T47D (cell line): ENCODE measurements at regions not wholly inside any gene's neighbourhood (a gene's known extent, or its start where the extent isn't known, plus 50 kb on each side); places are given as distances from the start of the nearest gene placed in this dataset.
"Not testable (repeated sequence)": the region's sequence is repeated elsewhere in the genome, so short reads cannot be mapped to it uniquely, and the experiment has no call there.

ENCODE experiments used
- DNase-seq, 2 experiments: peaks; one replicate each; pipeline versions ENCODE4 v3.0.0 to v3.0.0-alpha.2; 2011 to 2012; ENCODE audit warnings: low read depth in 1 of 2, low spot score in 1 of 2
- JUND ChIP-seq: IDR thresholded peaks from 2 replicates; pipeline ENCODE4 v1.6.1; 2012; ENCODE audit warnings: low read depth
- in situ Hi-C: cut with HindIII; loops from 2 replicates; pipeline ENCODE4 v1.10.0; 2016; ENCODE audit warnings: low sequenced_read_pairs, low pct_unique_long_range_greater_than_20kb

DNA sequence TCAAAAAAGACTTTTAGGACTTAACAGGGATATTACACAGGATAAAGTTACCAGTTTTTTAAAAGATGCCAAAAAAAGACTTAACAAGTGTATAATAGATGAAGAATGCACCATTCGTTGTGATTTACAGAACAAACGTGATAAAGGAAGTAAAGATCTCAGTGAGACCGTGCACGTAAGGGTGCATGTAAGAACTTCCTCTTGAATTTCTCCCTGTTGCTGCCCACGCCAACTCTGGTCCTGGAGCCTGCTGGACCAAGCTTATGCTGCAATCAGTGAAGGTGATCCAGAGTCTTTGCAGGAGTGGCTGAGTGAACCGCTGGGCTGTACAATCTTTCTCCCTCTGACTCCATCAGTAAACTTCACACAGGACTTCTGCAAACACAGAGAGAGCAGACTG is 593.7 kb downstream of the TMEM121 start:
- DNase-seq, result no peak
- in situ Hi-C loops, result no loop called here
- TF ChIP-seq JUND, result no peak

DNA sequence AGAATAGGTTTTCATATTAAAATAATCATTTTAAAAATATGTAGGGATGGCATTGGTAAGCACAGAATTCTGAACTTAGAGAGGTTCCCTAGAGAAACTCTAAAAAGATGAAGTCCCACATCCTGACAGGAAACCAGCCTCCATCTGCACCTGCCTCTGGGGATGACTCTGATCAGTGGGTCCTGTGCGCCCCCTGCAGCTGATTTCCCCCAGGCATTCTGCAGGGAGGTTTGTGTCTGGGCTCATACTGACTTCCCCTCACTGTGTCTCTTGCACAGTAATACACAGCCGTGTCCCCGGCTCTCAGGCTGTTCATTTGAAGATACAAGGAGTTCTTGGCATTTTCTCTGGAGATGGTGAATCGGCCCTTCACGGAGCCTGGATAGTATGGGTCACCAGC is 602.9 kb downstream of the TMEM121 start:
- in situ Hi-C loops, result no loop called here
- no peak for DNase-seq
- no peak for TF ChIP-seq JUND

DNA sequence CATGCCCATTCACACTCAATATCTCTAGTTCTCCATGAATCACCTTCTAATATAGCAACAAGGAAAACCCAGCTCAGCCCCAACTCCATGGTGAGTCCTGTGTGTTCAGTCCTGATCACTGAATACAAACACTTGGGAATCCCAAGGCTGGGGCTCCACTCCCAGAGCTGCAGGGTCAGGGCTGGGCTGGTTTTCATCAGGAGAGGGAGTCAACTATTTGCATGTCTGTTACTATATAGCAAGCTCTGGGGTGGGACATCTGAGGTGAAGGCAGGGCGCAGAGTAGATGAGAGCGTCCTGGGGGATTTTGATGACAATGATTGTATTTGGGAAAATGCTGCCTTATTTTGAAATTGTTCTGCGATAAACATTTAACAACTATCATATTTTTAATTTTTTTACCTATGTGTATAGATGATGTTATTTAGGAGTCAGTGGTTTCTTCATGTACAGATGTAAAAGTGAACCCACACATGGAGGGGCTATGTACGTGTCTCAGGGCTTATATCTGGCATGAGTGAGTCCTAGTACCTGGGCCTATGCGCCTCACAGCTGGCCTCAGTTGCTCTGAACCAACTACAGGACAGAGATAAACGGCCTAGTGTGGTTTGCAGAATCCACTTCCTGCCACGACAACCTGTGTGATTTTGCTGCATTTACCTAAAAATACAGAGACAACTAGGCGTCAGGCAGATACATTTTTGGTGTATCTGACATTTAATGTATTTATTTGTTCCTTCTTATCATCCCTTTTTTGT is 603.7 kb downstream of the TMEM121 start:
- in situ Hi-C loops, result not testable (repeated sequence)

DNA sequence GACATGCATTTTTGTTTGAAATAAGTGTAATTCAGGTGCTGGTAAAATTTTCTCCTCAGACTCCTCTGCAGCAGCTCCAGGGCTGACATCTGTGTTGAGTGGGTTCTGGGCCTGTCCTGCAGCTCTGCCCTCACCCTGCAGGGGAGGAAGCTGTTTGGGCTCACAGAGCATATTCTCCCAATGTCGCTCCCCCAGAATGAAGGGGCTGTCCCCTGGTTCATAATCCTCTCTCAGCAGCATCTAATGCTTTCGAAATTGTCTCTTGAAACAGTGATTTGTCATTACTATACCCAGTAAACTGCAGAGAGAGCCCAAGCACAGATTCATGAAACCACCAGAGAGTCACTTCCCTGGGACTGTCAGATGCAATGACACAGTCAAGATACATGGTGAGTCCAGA is 606.7 kb downstream of the TMEM121 start:
- DNase-seq, in situ Hi-C loops: not testable (repeated sequence)

More for the DNA sequence above, 603.7 kb downstream of the TMEM121 start:
- not testable (repeated sequence) for DNase-seq

DNA sequence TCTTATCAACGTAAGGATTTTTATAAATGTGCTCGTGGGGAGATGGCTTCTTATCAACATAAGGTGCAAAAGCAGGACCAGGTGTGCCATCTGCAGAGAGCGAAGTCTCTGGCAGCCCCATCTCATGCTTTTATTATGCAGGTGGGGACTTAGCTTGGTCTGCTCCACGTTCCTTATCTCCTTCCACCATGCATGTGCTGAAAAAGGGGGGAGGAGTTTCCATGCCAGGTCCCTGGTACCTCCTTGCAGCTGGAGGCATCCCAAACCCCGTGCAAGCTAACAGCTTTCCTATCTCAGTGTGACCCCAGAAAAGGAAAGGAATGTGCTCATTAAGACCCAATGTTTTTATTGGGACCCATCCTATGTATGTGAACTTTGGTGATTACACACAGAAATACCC is 608.5 kb downstream of the TMEM121 start:
- no peak for DNase-seq
- in situ Hi-C loops, result no loop called here
- TF ChIP-seq JUND, result no peak

DNA sequence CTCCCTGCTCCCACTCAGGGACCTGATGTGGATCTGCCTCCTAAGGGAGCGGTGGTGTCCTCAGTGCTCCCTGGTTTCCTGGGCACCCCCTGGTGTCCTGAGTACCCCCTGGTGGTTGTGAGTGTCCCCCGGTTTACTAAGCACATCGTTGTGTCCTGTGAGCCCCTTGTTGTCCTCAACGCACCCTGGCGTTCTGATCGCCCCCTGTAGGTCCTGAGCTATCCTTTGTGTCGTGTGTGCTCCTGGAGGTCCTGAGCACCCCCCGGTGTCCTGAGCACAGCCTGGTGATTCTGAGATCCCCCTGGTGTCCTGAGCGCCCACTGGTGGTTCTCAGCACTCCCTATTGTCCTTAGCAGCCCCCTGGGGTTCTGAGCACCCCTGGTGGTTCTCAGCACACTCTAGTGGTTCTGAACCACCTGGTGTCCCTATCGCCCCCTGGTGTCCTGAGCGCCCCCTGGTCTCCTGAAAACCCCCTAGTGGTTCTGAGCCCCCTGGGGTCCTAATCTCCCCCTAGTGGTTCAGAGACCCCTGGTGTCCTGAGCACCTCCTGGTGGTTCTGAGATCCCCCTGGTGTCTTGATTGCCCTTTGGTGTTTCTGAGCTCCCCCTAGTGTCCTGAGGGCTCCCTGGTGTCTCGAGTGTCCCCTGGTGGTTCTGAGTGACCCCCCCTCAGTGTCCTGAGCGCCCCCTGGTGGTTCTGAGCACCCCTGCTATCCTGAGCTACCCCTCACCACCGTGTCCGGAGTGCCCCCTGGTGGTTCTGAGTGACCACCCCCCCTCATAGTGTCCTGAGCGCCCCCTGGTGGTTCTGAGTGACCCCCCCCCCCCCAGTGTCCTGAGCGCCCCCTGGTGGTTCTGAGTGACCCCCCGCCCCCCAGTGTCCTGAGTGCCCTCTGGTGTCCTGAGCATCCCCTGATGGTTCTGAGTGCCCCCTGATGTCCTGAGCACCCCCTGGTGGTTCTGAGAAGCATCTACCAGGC is 615.1 kb downstream of the TMEM121 start:
- in situ Hi-C loops, result no loop called here
- DNase-seq, result peak in 1 of 2 experiments; percentile 16
- TF ChIP-seq JUND, result no peak

DNA sequence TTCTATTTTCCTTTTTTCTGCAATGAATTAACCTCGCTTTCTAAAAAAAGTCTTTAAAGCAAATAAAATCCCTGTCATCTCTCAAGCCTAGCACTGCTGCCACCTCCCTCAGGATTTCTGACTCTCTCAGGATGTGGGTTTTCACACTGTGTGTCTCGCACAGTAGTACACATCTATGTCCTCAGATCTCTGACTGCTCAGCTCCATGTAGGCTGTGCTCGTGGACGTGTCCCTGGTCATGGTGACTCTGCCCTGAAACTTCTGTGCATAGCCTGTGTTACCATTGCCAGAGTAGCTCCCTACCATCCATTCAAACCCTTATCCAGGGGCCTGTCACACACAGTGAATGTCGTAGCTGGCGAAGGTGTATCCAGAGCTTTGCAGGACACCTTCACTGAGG is 619.3 kb downstream of the TMEM121 start:
- in situ Hi-C loops, DNase-seq: not testable (repeated sequence)

DNA sequence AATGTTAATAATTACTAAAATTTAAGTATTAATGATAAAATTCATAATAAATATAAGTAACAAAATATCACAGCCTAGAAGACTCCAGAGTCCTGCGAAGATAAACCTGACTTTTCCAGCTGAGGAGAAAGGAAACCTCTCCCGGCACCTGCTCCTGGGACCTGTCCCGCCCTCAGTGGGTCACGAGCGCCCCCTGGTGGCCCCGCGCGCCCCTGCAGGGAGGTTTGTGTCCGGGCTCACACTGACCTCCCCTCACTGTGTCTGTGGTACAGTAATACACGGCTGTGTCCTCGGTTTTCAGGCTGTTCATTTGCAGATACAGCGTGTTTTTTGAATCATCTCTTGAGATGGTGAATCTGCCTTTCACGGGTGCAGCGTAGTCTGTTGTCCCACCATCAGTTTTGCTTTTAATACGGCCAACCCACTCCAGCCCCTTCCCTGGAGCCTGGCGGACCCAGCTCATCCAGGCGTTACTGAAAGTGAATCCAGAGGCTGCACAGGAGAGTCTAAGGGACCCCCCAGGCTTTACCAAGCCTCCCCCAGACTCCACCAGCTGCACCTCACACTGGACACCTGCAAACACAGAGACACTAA is 627.1 kb downstream of the TMEM121 start:
- in situ Hi-C loops, result not testable (repeated sequence)
- peak in 1 of 2 experiments; percentile 80 for DNase-seq

DNA sequence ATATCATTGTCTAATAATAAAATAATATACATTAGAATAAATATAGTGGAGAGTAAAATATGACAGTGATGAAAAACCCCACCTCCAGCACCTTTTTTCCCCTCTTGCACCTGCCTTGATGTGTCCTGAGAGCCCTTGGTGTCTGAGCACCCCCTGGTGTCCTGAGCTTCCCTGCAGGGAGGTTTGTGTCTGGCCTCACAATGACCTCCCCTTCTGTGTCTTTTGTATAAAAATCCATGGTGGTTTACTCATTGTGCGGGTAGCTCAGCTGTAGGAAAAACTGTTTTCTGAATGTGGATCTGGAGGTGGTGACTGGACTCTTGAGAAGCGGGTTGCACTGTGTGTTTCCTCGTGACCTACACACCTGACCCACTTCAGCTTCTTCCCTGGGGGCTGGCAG is 636.9 kb downstream of the TMEM121 start:
- in situ Hi-C loops, result no loop called here
- no peak for TF ChIP-seq JUND
- DNase-seq, result no peak

DNA sequence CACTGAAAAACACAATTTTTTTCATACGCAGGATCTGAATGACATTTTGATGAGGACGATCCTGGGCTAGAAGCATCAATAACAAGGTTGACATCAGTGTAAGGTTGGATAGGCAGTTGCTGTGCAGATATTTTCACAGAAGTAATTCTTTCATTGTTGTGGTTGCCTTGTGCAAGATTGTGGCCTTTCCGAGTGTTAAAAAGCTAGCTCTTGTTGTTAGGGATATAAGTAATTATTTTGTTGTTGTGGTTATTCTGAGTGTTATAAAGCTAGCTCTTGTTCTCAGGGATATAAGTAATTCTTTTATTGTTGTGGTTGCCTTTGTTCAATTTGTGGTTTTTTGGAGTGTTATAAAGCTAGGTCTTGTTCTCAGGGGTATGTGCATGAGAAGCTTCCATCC is 637.4 kb downstream of the TMEM121 start:
- DNase-seq, in situ Hi-C loops: not testable (repeated sequence)

DNA sequence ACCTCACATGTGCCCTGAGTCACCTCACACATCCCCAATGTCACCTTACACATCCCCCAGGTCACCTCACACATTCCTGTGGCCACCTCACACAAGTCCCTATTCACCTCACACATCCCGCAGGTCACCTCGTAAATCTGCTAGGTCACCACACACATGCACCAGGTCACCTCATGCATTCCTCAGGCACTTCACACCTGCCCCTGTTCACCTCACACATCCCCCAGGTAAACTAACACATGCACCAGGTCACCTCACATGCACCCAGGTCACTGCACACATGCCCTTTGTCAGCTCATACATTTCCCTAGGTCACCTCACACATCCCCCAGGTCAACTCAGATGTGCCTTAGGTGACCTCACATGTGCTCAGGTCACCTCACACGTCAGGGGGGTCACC is 639.8 kb downstream of the TMEM121 start:
- in situ Hi-C loops, result no loop called here
- no peak for DNase-seq
- no peak for TF ChIP-seq JUND

DNA sequence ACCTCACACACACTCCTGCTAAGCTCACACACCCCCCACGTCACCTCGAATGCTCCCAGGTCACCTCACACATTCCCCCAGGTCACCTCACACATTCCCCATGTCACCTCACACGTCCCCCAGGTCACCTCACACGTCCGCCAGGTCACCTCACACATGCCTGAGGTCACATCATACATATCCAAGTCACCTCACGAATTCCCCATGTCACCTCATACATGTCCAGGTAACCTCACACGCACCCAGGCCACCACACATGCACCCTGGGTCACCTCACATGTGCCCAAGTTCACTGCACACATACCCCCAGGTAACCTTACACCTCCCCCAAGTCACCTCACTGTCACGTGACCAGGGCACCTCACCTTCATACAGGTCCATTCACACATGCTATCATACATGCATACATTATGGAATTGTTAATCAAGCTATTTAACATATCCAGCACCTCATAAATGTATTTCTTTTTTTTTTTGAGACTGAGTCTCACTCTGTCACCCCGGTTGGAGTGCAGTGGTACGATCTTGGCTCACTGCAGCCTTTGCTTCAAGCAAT is 640.3 kb downstream of the TMEM121 start:
- TF ChIP-seq JUND, result no peak
- in situ Hi-C loops, result no loop called here
- no peak for DNase-seq

DNA sequence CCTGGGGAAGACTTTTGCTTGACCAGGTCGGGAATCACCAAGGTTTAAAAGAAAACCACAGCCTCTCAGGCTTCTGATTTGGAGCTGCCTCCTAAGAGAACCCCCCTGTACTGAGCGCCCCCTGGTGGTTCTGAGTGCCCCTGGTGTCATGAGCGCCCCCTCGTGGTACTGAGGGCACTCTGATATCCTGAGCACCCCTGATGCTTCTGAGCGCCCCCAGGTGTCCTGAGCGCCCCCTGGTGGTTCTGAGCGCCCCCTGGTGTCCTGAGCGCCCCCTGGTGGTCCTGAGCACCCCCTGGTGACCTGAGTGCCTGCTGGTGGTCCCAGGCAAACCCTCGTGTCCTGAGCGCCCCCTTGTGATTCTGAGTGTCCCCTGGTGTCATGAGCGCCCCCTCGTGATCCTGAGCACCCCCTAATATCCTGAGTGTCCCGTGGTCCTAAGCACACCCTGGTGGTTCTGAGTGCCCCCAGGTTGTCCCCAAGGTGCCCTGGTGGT is 643.8 kb downstream of the TMEM121 start:
- DNase-seq, result peak in 1 of 2 experiments; percentile 3
- in situ Hi-C loops, result not testable (repeated sequence)
